Keratinocyte (primary cell): ENCODE measurements at regions not wholly inside any gene's neighbourhood (a gene's known extent, or its start where the extent isn't known, plus 50 kb on each side); places are given as distances from the start of the nearest gene placed in this dataset.
A peak's percentile ranks its signal among the peaks of the same experiment; 100 is the strongest.

Source experiments
- DNase-seq: peaks from one replicate; pipeline ENCODE4 v3.0.0-alpha.2; 2011; ENCODE audit warnings: low read depth, missing footprints, low spot score
- FAIRE-seq: peaks from 2 replicates; lab custom pipeline; 2011; peaks lifted over from hg19 to GRCh38; lab: Jason Lieb, UNC
- H2AFZ ChIP-seq: 2 replicates; pipeline ENCODE4 v1.6.0; 2012; ENCODE audit warnings: low read length, control low read depth, inconsistent platforms; ENCODE audit not compliant: control insufficient read depth
- H3K27ac ChIP-seq: 2 replicates; pipeline ENCODE4 v1.5.1; 2011; ENCODE audit warnings: low read length; ENCODE audit not compliant: control insufficient read depth, insufficient read depth
- H3K27me3 ChIP-seq: 3 replicates; pipeline ENCODE4 v1.6.0; 2011; ENCODE audit warnings: low read length; ENCODE audit not compliant: control insufficient read depth, insufficient read depth; ENCODE audit errors: extremely low read depth
- H3K36me3 ChIP-seq, 2 experiments: 2 replicates in 1 of 2; 3 replicates in 1 of 2; pipeline ENCODE4 v1.5.1; 2011; ENCODE audit warnings: low read length in 2 of 2, mild to moderate bottlenecking in 1 of 2; ENCODE audit not compliant: control insufficient read depth in 2 of 2, insufficient read depth in 2 of 2; ENCODE audit errors: extremely low read depth in 1 of 2
- H3K4me1 ChIP-seq: 3 replicates; pipeline ENCODE4 v1.5.1; 2011; ENCODE audit warnings: low read length; ENCODE audit not compliant: control insufficient read depth, insufficient read depth; ENCODE audit errors: extremely low read depth
- H3K4me2 ChIP-seq: 3 replicates; pipeline ENCODE4 v1.6.0; 2011; ENCODE audit warnings: low read depth, low read length; ENCODE audit not compliant: control insufficient read depth, insufficient read depth; ENCODE audit errors: extremely low read depth
- H3K4me3 ChIP-seq, 3 experiments: fragments of 200-600 bp in 1 of 3; sonication (generic) in 1 of 3; 2 replicates in 2 of 3; 3 replicates in 1 of 3; pipeline ENCODE4 v1.5.1; 2011 to 2016; ENCODE audit warnings: low read length in 3 of 3, mild to moderate bottlenecking in 3 of 3, control low read depth in 2 of 3, inconsistent platforms in 1 of 3, low read depth in 1 of 3, mixed read lengths in 1 of 3, mixed run types in 1 of 3, moderate library complexity in 1 of 3; ENCODE audit not compliant: control insufficient read depth in 2 of 3, insufficient read depth in 2 of 3; ENCODE audit errors: extremely low read depth in 1 of 3
- H3K79me2 ChIP-seq: 2 replicates; pipeline ENCODE4 v1.6.0; 2012; ENCODE audit warnings: low read length; ENCODE audit not compliant: control insufficient read depth, insufficient read depth
- H3K9ac ChIP-seq: 3 replicates; pipeline ENCODE4 v1.6.0; 2011; ENCODE audit warnings: low read length; ENCODE audit not compliant: control insufficient read depth, insufficient read depth; ENCODE audit errors: extremely low read depth
- H3K9me1 ChIP-seq: 3 replicates; pipeline ENCODE4 v1.6.0; 2011; ENCODE audit warnings: low read length; ENCODE audit not compliant: control insufficient read depth, insufficient read depth; ENCODE audit errors: extremely low read depth
- H3K9me3 ChIP-seq: 2 replicates; pipeline ENCODE4 v1.5.1; 2012; ENCODE audit warnings: low read depth, low read length; ENCODE audit not compliant: control insufficient read depth
- H4K20me1 ChIP-seq: 3 replicates; pipeline ENCODE4 v1.6.0; 2011; ENCODE audit warnings: low read length; ENCODE audit not compliant: control insufficient read depth, insufficient read depth; ENCODE audit errors: extremely low read depth
- EZH2 ChIP-seq: IDR thresholded peaks from one replicate; pipeline ENCODE4 v1.6.1; 2012; ENCODE audit warnings: inconsistent platforms, mild to moderate bottlenecking, low read length, moderate library complexity
- dilution Hi-C: fragments of 300-500 bp; cut with MboI; formaldehyde crosslinking; loops from one replicate; pipeline ENCODE4 v1.7.0; 2020; ENCODE audit warnings: low sequenced_read_pairs; ENCODE audit not compliant: extremely low pct_ligation_motif_present
- TF ChIP-seq, protein P1 (sequence below), 3 experiments: IDR thresholded peaks in 1 of 3; conservative IDR thresholded peaks in 1 of 3; optimal IDR thresholded peaks in 1 of 3; 2 replicates in 2 of 3; 3 replicates in 1 of 3; pipeline versions ENCODE3 to v1.5.1; 2011; ENCODE audit warnings: low read length in 3 of 3, mild to moderate bottlenecking in 3 of 3, moderate library complexity in 2 of 3, control low read depth in 1 of 3, inconsistent platforms in 1 of 3; ENCODE audit not compliant: insufficient read depth in 2 of 3; ENCODE audit errors: extremely low read depth in 1 of 3

DNA sequence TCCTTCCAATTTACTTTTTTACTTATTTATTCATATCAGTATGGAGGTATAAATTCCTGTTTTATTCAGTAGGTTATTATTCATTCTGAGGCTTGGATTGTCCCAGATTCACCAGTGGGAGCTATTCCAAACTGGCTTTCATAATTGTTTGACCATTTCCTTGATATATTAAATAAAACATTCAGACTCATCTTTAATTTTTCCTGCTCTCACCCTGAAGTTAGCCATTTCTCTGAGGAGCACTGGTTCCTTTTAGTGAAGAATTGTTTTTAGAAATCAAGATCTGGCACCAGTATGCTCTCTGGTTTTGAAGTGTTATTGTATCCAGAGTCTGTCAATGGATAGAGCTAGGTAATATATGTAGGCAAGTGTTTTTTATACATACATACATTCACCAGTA lies 66.9 kb upstream of the DCBLD2 start:
- no peak for FAIRE-seq
- Histone ChIP-seq H3K9me3 (no peaks in the 10 kb centered on the region), H3K27ac (no peak overlapping the region), H3K36me3 (no peaks in the 10 kb centered on the region), H3K4me1 (peaks cover 75% of the 10 kb centered on the region), H3K9me1 (no peaks in the 10 kb centered on the region), H3K9ac (no peak overlapping the region), H3K4me3 (peak overlapping the region in 1 of 3 experiments; percentile 45), H2AFZ (no peak overlapping the region), H3K79me2 (peaks cover 23% of the 10 kb centered on the region), H4K20me1 (no peaks in the 10 kb centered on the region), H3K27me3 (no peaks in the 10 kb centered on the region), H3K4me2 (no peak overlapping the region)
- dilution Hi-C loops = no loop called here
- DNase-seq = no peak
- TF ChIP-seq, protein P1, sequence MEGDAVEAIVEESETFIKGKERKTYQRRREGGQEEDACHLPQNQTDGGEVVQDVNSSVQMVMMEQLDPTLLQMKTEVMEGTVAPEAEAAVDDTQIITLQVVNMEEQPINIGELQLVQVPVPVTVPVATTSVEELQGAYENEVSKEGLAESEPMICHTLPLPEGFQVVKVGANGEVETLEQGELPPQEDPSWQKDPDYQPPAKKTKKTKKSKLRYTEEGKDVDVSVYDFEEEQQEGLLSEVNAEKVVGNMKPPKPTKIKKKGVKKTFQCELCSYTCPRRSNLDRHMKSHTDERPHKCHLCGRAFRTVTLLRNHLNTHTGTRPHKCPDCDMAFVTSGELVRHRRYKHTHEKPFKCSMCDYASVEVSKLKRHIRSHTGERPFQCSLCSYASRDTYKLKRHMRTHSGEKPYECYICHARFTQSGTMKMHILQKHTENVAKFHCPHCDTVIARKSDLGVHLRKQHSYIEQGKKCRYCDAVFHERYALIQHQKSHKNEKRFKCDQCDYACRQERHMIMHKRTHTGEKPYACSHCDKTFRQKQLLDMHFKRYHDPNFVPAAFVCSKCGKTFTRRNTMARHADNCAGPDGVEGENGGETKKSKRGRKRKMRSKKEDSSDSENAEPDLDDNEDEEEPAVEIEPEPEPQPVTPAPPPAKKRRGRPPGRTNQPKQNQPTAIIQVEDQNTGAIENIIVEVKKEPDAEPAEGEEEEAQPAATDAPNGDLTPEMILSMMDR (optimal IDR thresholded peaks at IDR 0.05 in 1 of 3, IDR thresholded peaks at IDR 0.05 in 1 of 3, conservative IDR thresholded peaks at IDR 0.05 in 1 of 3; ENCODE audit: extremely low read depth in 1 of 3, insufficient read depth in 2 of 3, low read length in 3 of 3) = no peak
- no peak for TF ChIP-seq EZH2

DNA sequence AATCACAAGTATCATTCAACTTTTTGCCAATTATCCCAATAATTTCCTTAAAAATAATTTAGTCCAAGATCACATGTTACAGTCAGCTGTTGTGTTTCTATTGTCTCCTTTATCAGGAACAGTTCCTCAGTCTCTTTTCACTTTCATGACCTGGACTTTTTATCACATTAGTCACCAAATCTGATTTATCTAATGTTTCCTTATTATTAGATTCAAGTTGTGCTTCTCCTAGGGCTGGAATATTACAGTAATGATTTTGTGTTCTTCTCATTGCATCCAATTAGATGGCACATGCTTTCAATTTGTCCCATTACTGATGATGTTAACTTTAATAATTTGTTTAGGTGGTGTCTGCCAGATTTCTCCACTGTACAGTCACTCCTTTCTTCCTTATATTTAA lies 66.3 kb upstream of the DCBLD2 start:
- TF ChIP-seq EZH2 = no peak
- TF ChIP-seq, protein P1 (optimal IDR thresholded peaks at IDR 0.05 in 1 of 3, IDR thresholded peaks at IDR 0.05 in 1 of 3, conservative IDR thresholded peaks at IDR 0.05 in 1 of 3; ENCODE audit: extremely low read depth in 1 of 3, insufficient read depth in 2 of 3, low read length in 3 of 3) = no peak
- no peak for DNase-seq
- no peaks in the 10 kb centered on the region for H3K9me3 ChIP-seq
- dilution Hi-C loops = no loop called here
- no peaks in the 10 kb centered on the region for H4K20me1 ChIP-seq
- FAIRE-seq = no peak
- no peaks in the 10 kb centered on the region for H3K9me1 ChIP-seq
- peak overlapping the region in 2 of 3 experiments; percentile 21 to 45 for H3K4me3 ChIP-seq
- H3K4me1 ChIP-seq = peaks cover 78% of the 10 kb centered on the region
- H3K27ac ChIP-seq = peak overlapping the region; percentile 79
- H3K4me2 ChIP-seq = no peak overlapping the region
- no peak overlapping the region for H3K9ac ChIP-seq
- no peaks in the 10 kb centered on the region for H3K36me3 ChIP-seq
- H3K79me2 ChIP-seq = peaks cover 23% of the 10 kb centered on the region
- no peak overlapping the region for H2AFZ ChIP-seq
- H3K27me3 ChIP-seq = no peaks in the 10 kb centered on the region
